HG02852 (cell line): ENCODE measurements at regions not wholly inside any gene's neighbourhood (a gene's known extent, or its start where the extent isn't known, plus 50 kb on each side); places are given as distances from the start of the nearest gene placed in this dataset.

ENCODE experiments used
- ATAC-seq: cut with Tn5 transposase; IDR thresholded peaks from one replicate; pipeline ENCODE4 v1.9.1; 2021; ENCODE audit warnings: mild to moderate bottlenecking, moderate library complexity; ENCODE audit not compliant: unreplicated experiment

GRCh38 chr2:8158711-8159110 is 523.1 kb upstream of the ID2 start:
- ATAC-seq: no peak

- ATAC-seq: no peak
Observed at GRCh38 chr2:8159211-8159965, 522.5 kb upstream of the ID2 start.

GRCh38 chr2:8159966-8160603 is 521.8 kb upstream of the ID2 start:
- ATAC-seq: no peak

GRCh38 chr2:8160959-8161358 is 520.9 kb upstream of the ID2 start:
- no peak for ATAC-seq

GRCh38 chr2:8162552-8162951 is 519.3 kb upstream of the ID2 start:
- ATAC-seq: no peak

GRCh38 chr2:8165550-8165949 is 516.3 kb upstream of the ID2 start:
- no peak for ATAC-seq

GRCh38 chr2:8168022-8168717 is 513.7 kb upstream of the ID2 start:
- no peak for ATAC-seq

GRCh38 chr2:8168876-8169424 is 512.9 kb upstream of the ID2 start:
- no peak for ATAC-seq

GRCh38 chr2:8169443-8169842 is 512.4 kb upstream of the ID2 start:
- no peak for ATAC-seq

GRCh38 chr2:8170552-8171327 is 511.1 kb upstream of the ID2 start:
- no peak for ATAC-seq

- ATAC-seq: no peak
Observed at GRCh38 chr2:8171608-8172007, 510.2 kb upstream of the ID2 start.

GRCh38 chr2:8172661-8173060 is 509.2 kb upstream of the ID2 start:
- no peak for ATAC-seq

GRCh38 chr2:8174641-8175257 is 507.1 kb upstream of the ID2 start:
- no peak for ATAC-seq

- no peak for ATAC-seq
Observed at GRCh38 chr2:8176887-8177286, 505.0 kb upstream of the ID2 start.

- ATAC-seq: no peak
Observed at GRCh38 chr2:8177566-8177965, 504.3 kb upstream of the ID2 start.

GRCh38 chr2:8178911-8179310 is 502.9 kb upstream of the ID2 start:
- no peak for ATAC-seq

- ATAC-seq: no peak
Observed at GRCh38 chr2:8189316-8189715, 492.5 kb upstream of the ID2 start.

GRCh38 chr2:8190279-8190678 is 491.6 kb upstream of the ID2 start:
- ATAC-seq: no peak

GRCh38 chr2:8191427-8191826 is 490.4 kb upstream of the ID2 start:
- no peak for ATAC-seq

GRCh38 chr2:8193146-8193545 is 488.7 kb upstream of the ID2 start:
- no peak for ATAC-seq
